H1 (cell line): ENCODE measurements at regions not wholly inside any gene's neighbourhood (a gene's known extent, or its start where the extent isn't known, plus 50 kb on each side); places are given as distances from the start of the nearest gene placed in this dataset.
A peak's percentile ranks its signal among the peaks of the same experiment; 100 is the strongest.

Experiments
- CTCF ChIA-PET: fragments of 300-600 bp; sonication (Branson Sonifier 250); formaldehyde crosslinking; loops from one replicate; lab custom pipeline; 2021; ENCODE audit not compliant: partially characterized antibody; lab: Charles Lee
- POLR2A ChIA-PET: fragments of 300-600 bp; sonication (Branson Sonifier 250); formaldehyde crosslinking; loops from one replicate; lab custom pipeline; 2021; ENCODE audit warnings: inconsistent platforms; ENCODE audit not compliant: partially characterized antibody; lab: Charles Lee
- DNase-seq, 2 experiments: peaks; one replicate each; pipeline versions ENCODE4 v3.0.0 to v3.0.0-alpha.2; 2010 to 2022; ENCODE audit warnings: low spot score in 2 of 2, low read depth in 1 of 2, mixed read lengths in 1 of 2
- FAIRE-seq: peaks from 2 replicates; lab custom pipeline; 2011; peaks lifted over from hg19 to GRCh38; lab: Jason Lieb, UNC
- H2AFZ ChIP-seq: 2 replicates; pipeline ENCODE4 v1.8.1; 2012; ENCODE audit warnings: low read length, inconsistent platforms
- H2AK5ac ChIP-seq: 2 replicates; pipeline ENCODE4 v1.6.1; 2013; ENCODE audit warnings: low read depth, low read length
- H2BK120ac ChIP-seq: replicated peaks from 2 replicates; pipeline ENCODE3; 2013; ENCODE audit warnings: low read depth, low read length, inconsistent platforms
- H2BK12ac ChIP-seq: 2 replicates; pipeline ENCODE4 v1.6.1; 2013; ENCODE audit warnings: low read depth, low read length
- H2BK15ac ChIP-seq: 2 replicates; pipeline ENCODE4 v1.6.1; 2013; ENCODE audit warnings: low read length
- H2BK20ac ChIP-seq: 2 replicates; pipeline ENCODE4 v1.6.1; 2013; ENCODE audit warnings: low read length
- H2BK5ac ChIP-seq: 2 replicates; pipeline ENCODE4 v1.6.1; 2013; ENCODE audit warnings: low read depth, low read length
- H3K14ac ChIP-seq: 2 replicates; pipeline ENCODE4 v1.6.1; 2013; ENCODE audit warnings: inconsistent platforms; ENCODE audit not compliant: insufficient read length
- H3K18ac ChIP-seq: 2 replicates; pipeline ENCODE4 v1.6.1; 2013; ENCODE audit warnings: low read length; ENCODE audit errors: extremely low read depth
- H3K23ac ChIP-seq: 2 replicates; pipeline ENCODE4 v1.6.1; 2013; ENCODE audit warnings: inconsistent platforms; ENCODE audit not compliant: insufficient read length
- H3K23me2 ChIP-seq: 2 replicates; pipeline ENCODE4 v1.6.1; 2013; ENCODE audit warnings: low read depth, low read length
- H3K27ac ChIP-seq: 2 replicates; pipeline ENCODE4 v1.6.1; 2011; ENCODE audit warnings: low read depth, low read length, inconsistent platforms
- H3K27me3 ChIP-seq, 4 experiments: replicated peaks in 1 of 4; 1 replicate in 1 of 4; 2 replicates in 3 of 4; pipeline versions ENCODE4 v1.6.1 to v1.8.1; 2011 to 2013; ENCODE audit warnings: low read length in 3 of 4, mild to moderate bottlenecking in 3 of 4, inconsistent platforms in 2 of 4, mixed read lengths in 2 of 4, moderate library complexity in 1 of 4; ENCODE audit not compliant: control insufficient read depth in 3 of 4, insufficient read depth in 3 of 4; ENCODE audit errors: extremely low read depth in 1 of 4
- H3K36me3 ChIP-seq, 4 experiments: 2 replicates each; pipeline versions ENCODE4 v1.6.1 to v1.8.1; 2011 to 2013; ENCODE audit warnings: mild to moderate bottlenecking in 4 of 4, low read length in 3 of 4, moderate library complexity in 2 of 4, control low read depth in 1 of 4, inconsistent platforms in 1 of 4; ENCODE audit not compliant: insufficient read depth in 4 of 4, control insufficient read depth in 2 of 4
- H3K4ac ChIP-seq: replicated peaks from 2 replicates; pipeline ENCODE3; 2013; ENCODE audit warnings: low read length, low read depth, mixed read lengths, inconsistent platforms; ENCODE audit not compliant: insufficient read length
- H3K4me1 ChIP-seq, 4 experiments: replicated peaks in 1 of 4; 1 replicate in 1 of 4; 2 replicates in 3 of 4; pipeline versions ENCODE4 v1.6.1 to v1.8.1; 2011 to 2013; ENCODE audit warnings: low read length in 3 of 4, inconsistent platforms in 2 of 4, mixed read lengths in 1 of 4; ENCODE audit not compliant: insufficient read depth in 4 of 4, control insufficient read depth in 3 of 4
- H3K4me2 ChIP-seq, 2 experiments: 2 replicates each; pipeline versions ENCODE4 v1.6.1 to v1.8.1; 2011 to 2013; ENCODE audit warnings: low read depth in 2 of 2, low read length in 2 of 2, control low read depth in 1 of 2, inconsistent platforms in 1 of 2, mild to moderate bottlenecking in 1 of 2; ENCODE audit not compliant: insufficient read depth in 1 of 2
- H3K4me3 ChIP-seq, 4 experiments: fragments of 200-600, 300-600 bp in 1 of 4; sonication (generic), shearing (Covaris generic), sonication (Bioruptor Twin) in 1 of 4; 2 replicates each; pipeline versions ENCODE4 v1.5.1 to v1.8.1; 2011 to 2016; ENCODE audit warnings: low read length in 4 of 4, low read depth in 3 of 4, control low read depth in 2 of 4, inconsistent platforms in 2 of 4, mild to moderate bottlenecking in 2 of 4, mixed read lengths in 1 of 4, moderate library complexity in 1 of 4; ENCODE audit not compliant: insufficient read depth in 2 of 4; ENCODE audit errors: extremely low read depth in 1 of 4
- H3K56ac ChIP-seq: replicated peaks from 2 replicates; pipeline ENCODE3; 2013; ENCODE audit warnings: low read depth, mild to moderate bottlenecking, mixed read lengths, low read length, inconsistent platforms; ENCODE audit not compliant: insufficient read length
- H3K79me1 ChIP-seq: 2 replicates; pipeline ENCODE4 v1.6.1; 2013; ENCODE audit warnings: low read depth, low read length, control low read depth
- H3K79me2 ChIP-seq, 2 experiments: 2 replicates each; pipeline versions ENCODE4 v1.6.1 to v1.8.1; 2012 to 2013; ENCODE audit warnings: low read length in 2 of 2, mild to moderate bottlenecking in 2 of 2, inconsistent platforms in 1 of 2; ENCODE audit not compliant: insufficient read depth in 2 of 2, control insufficient read depth in 1 of 2
- H3K9ac ChIP-seq, 4 experiments: replicated peaks in 1 of 4; 1 replicate in 1 of 4; 2 replicates in 3 of 4; pipeline versions ENCODE4 v1.6.1 to v1.8.1; 2011 to 2013; ENCODE audit warnings: low read depth in 3 of 4, low read length in 3 of 4, control low read depth in 2 of 4, mild to moderate bottlenecking in 2 of 4, moderate library complexity in 2 of 4, inconsistent platforms in 1 of 4; ENCODE audit errors: extremely low read depth in 1 of 4
- H3K9me3 ChIP-seq, 2 experiments: 2 replicates each; pipeline versions ENCODE4 v1.6.1 to v1.8.1; 2012 to 2013; ENCODE audit warnings: mild to moderate bottlenecking in 2 of 2, moderate library complexity in 2 of 2, control low read depth in 1 of 2, inconsistent platforms in 1 of 2, low read depth in 1 of 2, low read length in 1 of 2, mixed read lengths in 1 of 2; ENCODE audit not compliant: insufficient read depth in 2 of 2
- H4K20me1 ChIP-seq, 2 experiments: replicated peaks in 1 of 2; 2 replicates each; pipeline versions ENCODE3 to v1.8.1; 2011 to 2013; ENCODE audit warnings: inconsistent platforms in 2 of 2, low read length in 2 of 2, mild to moderate bottlenecking in 1 of 2; ENCODE audit not compliant: insufficient read depth in 2 of 2, control insufficient read depth in 1 of 2
- H4K5ac ChIP-seq: 2 replicates; pipeline ENCODE4 v1.6.1; 2013; ENCODE audit warnings: low read length, low read depth, mixed read lengths, inconsistent platforms; ENCODE audit not compliant: insufficient read length
- H4K8ac ChIP-seq: 2 replicates; pipeline ENCODE4 v1.8.0; 2013; ENCODE audit warnings: mild to moderate bottlenecking, moderate library complexity, low read length, inconsistent platforms; ENCODE audit not compliant: insufficient read depth; ENCODE audit errors: extremely low read depth
- H4K91ac ChIP-seq: replicated peaks from 2 replicates; pipeline ENCODE3; 2013; ENCODE audit warnings: low read length, mixed read lengths, inconsistent platforms; ENCODE audit not compliant: insufficient read length
- BRCA1 ChIP-seq: IDR thresholded peaks from 2 replicates; pipeline ENCODE4 v1.6.1; 2012; ENCODE audit warnings: low read depth, low read length, improper control_type of control experiment
- KDM5A ChIP-seq: fragments of 200-600 bp; IDR thresholded peaks from 2 replicates; pipeline ENCODE4 v1.7.1; 2012; ENCODE audit warnings: mild to moderate bottlenecking, low read length, inconsistent platforms, mixed read lengths
- WGBS, 2 experiments: shearing (Covaris generic) in 1 of 2; methylation state at CpG; one replicate each; pipeline versions ENCODE4 v1.1.6 to v1.1.7; 2013 to 2015; ENCODE audit warnings: low lambda C conversion rate in 2 of 2, mixed read lengths in 2 of 2, inconsistent platforms in 1 of 2, low coverage in 1 of 2, missing lambda C conversion rate in 1 of 2; ENCODE audit not compliant: insufficient replicate concordance in 2 of 2, insufficient coverage in 1 of 2, insufficient read length in 1 of 2; ENCODE audit errors: extremely low coverage in 1 of 2, missing lambda C conversion rate in 1 of 2; 5-methylcytosine and 5-hydroxymethylcytosine counted together
- TF ChIP-seq, protein P1 (sequence below), 3 experiments: IDR thresholded peaks; 1 replicate in 2 of 3; 2 replicates in 1 of 3; pipeline versions ENCODE4 v1.5.1 to v1.6.1; 2011; ENCODE audit warnings: low read length in 3 of 3, mild to moderate bottlenecking in 3 of 3, inconsistent platforms in 2 of 3, low read depth in 1 of 3, moderate library complexity in 1 of 3; ENCODE audit not compliant: insufficient read depth in 1 of 3; ENCODE audit errors: control extremely low read depth in 1 of 3

DNA sequence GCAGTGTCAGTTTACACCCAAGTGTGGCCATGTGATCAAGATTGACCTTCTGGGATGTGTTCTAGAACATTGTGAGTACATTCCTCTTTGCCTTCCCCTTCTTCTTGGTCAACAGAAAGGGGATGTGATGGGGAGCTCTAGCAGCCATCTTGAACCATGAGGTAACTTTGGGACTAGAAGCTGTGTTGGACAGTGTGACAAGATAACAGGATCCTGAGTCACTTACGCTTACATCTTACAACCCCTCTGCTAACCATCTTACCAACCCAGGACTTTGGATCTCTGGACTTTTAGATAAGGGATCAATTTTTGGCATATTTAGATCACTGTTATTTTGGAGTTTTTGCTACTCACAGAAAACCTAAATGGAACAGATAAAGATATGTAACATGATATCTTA, 625.6 kb downstream of the BCOR start:
- Histone ChIP-seq H3K27ac (no peak overlapping the region), H4K5ac (no peak overlapping the region), H2BK120ac (no peak overlapping the region), H3K23ac (no peak overlapping the region), H3K9ac (no peak overlapping the region), H2AFZ (no peak overlapping the region), H3K4me2 (no peak overlapping the region), H2BK20ac (no peak overlapping the region), H3K27me3 (no peaks in the 10 kb centered on the region), H4K20me1 (no peaks in the 10 kb centered on the region), H3K14ac (no peak overlapping the region), H3K4ac (no peak overlapping the region), H2BK15ac (no peak overlapping the region), H4K8ac (no peak overlapping the region), H3K4me1 (no peaks in the 10 kb centered on the region), H3K18ac (no peak overlapping the region), H3K79me1 (no peaks in the 10 kb centered on the region), H3K79me2 (no peaks in the 10 kb centered on the region), H3K23me2 (no peaks in the 10 kb centered on the region), H3K4me3 (no peak overlapping the region), H3K56ac (no peak overlapping the region)
- peak; percentile 13 for FAIRE-seq
- CTCF ChIA-PET: no interaction called here
- POLR2A ChIA-PET: no interaction called here
- TF ChIP-seq BRCA1 (no peak), KDM5A (no peak)
- TF ChIP-seq, protein P1, sequence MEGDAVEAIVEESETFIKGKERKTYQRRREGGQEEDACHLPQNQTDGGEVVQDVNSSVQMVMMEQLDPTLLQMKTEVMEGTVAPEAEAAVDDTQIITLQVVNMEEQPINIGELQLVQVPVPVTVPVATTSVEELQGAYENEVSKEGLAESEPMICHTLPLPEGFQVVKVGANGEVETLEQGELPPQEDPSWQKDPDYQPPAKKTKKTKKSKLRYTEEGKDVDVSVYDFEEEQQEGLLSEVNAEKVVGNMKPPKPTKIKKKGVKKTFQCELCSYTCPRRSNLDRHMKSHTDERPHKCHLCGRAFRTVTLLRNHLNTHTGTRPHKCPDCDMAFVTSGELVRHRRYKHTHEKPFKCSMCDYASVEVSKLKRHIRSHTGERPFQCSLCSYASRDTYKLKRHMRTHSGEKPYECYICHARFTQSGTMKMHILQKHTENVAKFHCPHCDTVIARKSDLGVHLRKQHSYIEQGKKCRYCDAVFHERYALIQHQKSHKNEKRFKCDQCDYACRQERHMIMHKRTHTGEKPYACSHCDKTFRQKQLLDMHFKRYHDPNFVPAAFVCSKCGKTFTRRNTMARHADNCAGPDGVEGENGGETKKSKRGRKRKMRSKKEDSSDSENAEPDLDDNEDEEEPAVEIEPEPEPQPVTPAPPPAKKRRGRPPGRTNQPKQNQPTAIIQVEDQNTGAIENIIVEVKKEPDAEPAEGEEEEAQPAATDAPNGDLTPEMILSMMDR (IDR thresholded peaks at IDR 0.05; ENCODE audit: control extremely low read depth in 1 of 3, insufficient read depth in 1 of 3, low read depth in 1 of 3, low read length in 3 of 3): no peak
- TF ChIP-seq, all 59 proteins: peak for 0
- 86% methylated on average over 1 of the region's 1 CpG; no CpG with 5 or more reads in 1 of the 2 experiments for whole genome bisulfite sequencing, 2 experiments
- no peak overlapping the region for H4K91ac ChIP-seq
- H2AK5ac ChIP-seq: no peak overlapping the region
- H2BK5ac ChIP-seq: no peak overlapping the region
- H3K9me3 ChIP-seq: no peaks in the 10 kb centered on the region
- no peak overlapping the region for H2BK12ac ChIP-seq
- no peaks in the 10 kb centered on the region for H3K36me3 ChIP-seq
- no peak for DNase-seq
